HEK293 (cell line): ENCODE measurements at regions not wholly inside any gene's neighbourhood (a gene's known extent, or its start where the extent isn't known, plus 50 kb on each side); places are given as distances from the start of the nearest gene placed in this dataset.

ENCODE experiments used
- BCL11A ChIP-seq: fragments of 450-650 bp; formaldehyde crosslinking; IDR thresholded peaks from 2 replicates; pipeline ENCODE4 v1.5.1; 2016; ENCODE audit warnings: low read depth, missing biosample characterization, missing genetic modification characterization
- BCL11B ChIP-seq: fragments of 450-650 bp; formaldehyde crosslinking; IDR thresholded peaks from 2 replicates; pipeline ENCODE4 v1.5.1; 2016; ENCODE audit warnings: low read depth, missing biosample characterization, missing genetic modification characterization
- CTCF ChIP-seq: fragments of 450-650 bp; formaldehyde crosslinking; IDR thresholded peaks from 2 replicates; pipeline ENCODE4 v1.5.1; 2016; ENCODE audit warnings: missing biosample characterization, missing genetic modification characterization
- GLI4 ChIP-seq: fragments of 450-650 bp; formaldehyde crosslinking; IDR thresholded peaks from 2 replicates; pipeline ENCODE4 v1.5.1; 2016; ENCODE audit warnings: missing biosample characterization, missing genetic modification characterization
- GLIS2 ChIP-seq: fragments of 450-650 bp; formaldehyde crosslinking; IDR thresholded peaks from 2 replicates; pipeline ENCODE4 v1.5.1; 2016; ENCODE audit warnings: missing biosample characterization, missing genetic modification characterization
- HIC1 ChIP-seq: fragments of 450-650 bp; formaldehyde crosslinking; IDR thresholded peaks from 2 replicates; pipeline ENCODE4 v1.5.1; 2016; ENCODE audit warnings: missing biosample characterization, missing genetic modification characterization
- KLF8 ChIP-seq: fragments of 450-650 bp; formaldehyde crosslinking; IDR thresholded peaks from 2 replicates; pipeline ENCODE4 v1.5.1; 2016; ENCODE audit warnings: missing biosample characterization, missing genetic modification characterization
- OSR2 ChIP-seq: fragments of 450-650 bp; formaldehyde crosslinking; IDR thresholded peaks from 2 replicates; pipeline ENCODE4 v1.5.1; 2016; ENCODE audit warnings: missing biosample characterization, missing genetic modification characterization
- SCRT1 ChIP-seq: fragments of 450-650 bp; formaldehyde crosslinking; IDR thresholded peaks from 2 replicates; pipeline ENCODE4 v1.5.1; 2016; ENCODE audit warnings: missing biosample characterization, missing genetic modification characterization, borderline replicate concordance
- TRIM28 ChIP-seq: IDR thresholded peaks from 2 replicates; pipeline ENCODE4 v1.6.1; 2011; ENCODE audit warnings: low read length, control low read depth, borderline replicate concordance
- ZBTB20 ChIP-seq: fragments of 450-650 bp; formaldehyde crosslinking; IDR thresholded peaks from 2 replicates; pipeline ENCODE4 v1.5.1; 2016; ENCODE audit warnings: missing biosample characterization, missing genetic modification characterization
- ZBTB21 ChIP-seq: fragments of 450-650 bp; formaldehyde crosslinking; IDR thresholded peaks from 2 replicates; pipeline ENCODE4 v1.5.1; 2017; ENCODE audit warnings: missing biosample characterization, missing genetic modification characterization
- ZFP69B ChIP-seq: fragments of 450-650 bp; formaldehyde crosslinking; IDR thresholded peaks from 2 replicates; pipeline ENCODE4 v1.5.1; 2016; ENCODE audit warnings: missing biosample characterization, missing genetic modification characterization
- ZNF155 ChIP-seq: fragments of 450-650 bp; formaldehyde crosslinking; IDR thresholded peaks from 2 replicates; pipeline ENCODE4 v1.5.1; 2016; ENCODE audit warnings: missing biosample characterization, missing genetic modification characterization
- ZNF16 ChIP-seq: fragments of 450-650 bp; formaldehyde crosslinking; IDR thresholded peaks from 2 replicates; pipeline ENCODE4 v1.5.1; 2016; ENCODE audit warnings: low read depth, missing biosample characterization, missing genetic modification characterization
- ZNF175 ChIP-seq: fragments of 450-650 bp; formaldehyde crosslinking; IDR thresholded peaks from 2 replicates; pipeline ENCODE4 v1.5.1; 2016; ENCODE audit warnings: missing biosample characterization, missing genetic modification characterization
- ZNF280C ChIP-seq: fragments of 450-650 bp; formaldehyde crosslinking; IDR thresholded peaks from 2 replicates; pipeline ENCODE4 v1.5.1; 2016; ENCODE audit warnings: missing biosample characterization, missing genetic modification characterization
- ZNF311 ChIP-seq: fragments of 450-650 bp; formaldehyde crosslinking; IDR thresholded peaks from 2 replicates; pipeline ENCODE4 v1.5.1; 2017; ENCODE audit warnings: missing biosample characterization, missing genetic modification characterization, borderline replicate concordance
- ZNF341 ChIP-seq: fragments of 450-650 bp; formaldehyde crosslinking; IDR thresholded peaks from 2 replicates; pipeline ENCODE4; 2016; ENCODE audit warnings: low read depth, missing biosample characterization, missing genetic modification characterization
- ZNF350 ChIP-seq: fragments of 450-650 bp; formaldehyde crosslinking; IDR thresholded peaks from 2 replicates; pipeline ENCODE4 v1.5.0; 2017; ENCODE audit warnings: missing biosample characterization, mild to moderate bottlenecking, missing genetic modification characterization
- ZNF48 ChIP-seq: fragments of 450-650 bp; formaldehyde crosslinking; IDR thresholded peaks from 2 replicates; pipeline ENCODE4 v1.5.1; 2016; ENCODE audit warnings: missing biosample characterization, missing genetic modification characterization
- ZNF501 ChIP-seq: fragments of 450-650 bp; formaldehyde crosslinking; IDR thresholded peaks from 2 replicates; pipeline ENCODE4 v1.5.1; 2016; ENCODE audit warnings: missing biosample characterization, missing genetic modification characterization
- ZNF514 ChIP-seq: fragments of 450-650 bp; formaldehyde crosslinking; IDR thresholded peaks from 2 replicates; pipeline ENCODE4 v1.5.1; 2016; ENCODE audit warnings: missing biosample characterization, missing genetic modification characterization
- ZNF629 ChIP-seq: fragments of 450-650 bp; formaldehyde crosslinking; IDR thresholded peaks from 2 replicates; pipeline ENCODE4 v1.5.1; 2017; ENCODE audit warnings: missing biosample characterization, missing genetic modification characterization
- ZNF639 ChIP-seq: fragments of 450-650 bp; formaldehyde crosslinking; IDR thresholded peaks from 2 replicates; pipeline ENCODE4 v1.5.1; 2016; ENCODE audit warnings: missing biosample characterization, missing genetic modification characterization
- ZNF645 ChIP-seq: fragments of 450-650 bp; formaldehyde crosslinking; IDR thresholded peaks from 2 replicates; pipeline ENCODE4; 2016; ENCODE audit warnings: missing biosample characterization, missing genetic modification characterization
- ZNF658 ChIP-seq: fragments of 450-650 bp; formaldehyde crosslinking; IDR thresholded peaks from 2 replicates; pipeline ENCODE4; 2016; ENCODE audit warnings: missing biosample characterization, missing genetic modification characterization
- ZNF791 ChIP-seq: fragments of 450-650 bp; formaldehyde crosslinking; IDR thresholded peaks from 2 replicates; pipeline ENCODE4 v1.5.1; 2016; ENCODE audit warnings: missing biosample characterization, missing genetic modification characterization
- ZSCAN23 ChIP-seq: fragments of 450-650 bp; formaldehyde crosslinking; IDR thresholded peaks from 2 replicates; pipeline ENCODE4 v1.5.1; 2016; ENCODE audit warnings: missing biosample characterization, missing genetic modification characterization
- ZSCAN4 ChIP-seq: fragments of 450-650 bp; formaldehyde crosslinking; IDR thresholded peaks from 2 replicates; pipeline ENCODE4 v1.5.1; 2017; ENCODE audit warnings: missing biosample characterization, missing genetic modification characterization
- ZSCAN5A ChIP-seq: fragments of 450-650 bp; formaldehyde crosslinking; IDR thresholded peaks from 2 replicates; pipeline ENCODE4 v1.5.1; 2016; ENCODE audit warnings: missing biosample characterization, missing genetic modification characterization

- TF ChIP-seq ZNF280C (tag by site-specific recombination) (no peak), ZNF791 (tag by site-specific recombination) (no peak), ZFP69B (tag by site-specific recombination) (no peak), KLF8 (no peak), ZNF341 (tag by site-specific recombination) (no peak), ZNF639 (no peak), GLI4 (no peak), BCL11A (tag by site-specific recombination) (no peak), ZNF629 (tag by site-specific recombination) (peak; percentile 67), TRIM28 (peak; percentile 48; the same call in 1 of the 2 replicates), ZNF501 (tag by site-specific recombination) (no peak), CTCF (tag by site-specific recombination) (peak; percentile 21; the same call in 1 of the 2 replicates), ZNF175 (tag by site-specific recombination) (no peak), ZNF48 (tag by site-specific recombination) (no peak), ZSCAN23 (tag by site-specific recombination) (no peak), ZNF645 (tag by site-specific recombination) (no peak), ZBTB21 (0 out of 2 replicates have a peak, but pooled peaks have one; percentile 12), BCL11B (no peak), ZNF514 (tag by site-specific recombination) (no peak), OSR2 (tag by site-specific recombination) (no peak), ZSCAN4 (tag by site-specific recombination) (no peak), HIC1 (tag by site-specific recombination) (no peak), ZNF350 (tag by site-specific recombination) (no peak), ZNF311 (tag by site-specific recombination) (no peak), ZNF658 (tag by site-specific recombination) (no peak), SCRT1 (no peak), ZBTB20 (tag by site-specific recombination) (no peak), ZSCAN5A (tag by site-specific recombination) (no peak), GLIS2 (no peak), ZNF155 (tag by site-specific recombination) (no peak), ZNF16 (tag by site-specific recombination) (no peak)
Measured at GRCh38 chr10:15439341-15439842, 68.3 kb upstream of the FAM171A1 start (continued).
